ENCODE measurements at regions not wholly inside any gene's neighbourhood (a gene's known extent, or its start where the extent isn't known, plus 50 kb on each side); places are given as distances from the start of the nearest gene placed in this dataset.
"Not testable (repeated sequence)": the region's sequence is repeated elsewhere in the genome, so short reads cannot be mapped to it uniquely, and the experiment has no call there.

GRCh38 chr2:240383871-240384700 lies 51.4 kb upstream of the GPC1 start:
- no peak for DNase-seq

GRCh38 chr2:240384711-240385450 lies 50.6 kb upstream of the GPC1 start:
- no peak for DNase-seq

GRCh38 chr2:240385451-240386161 lies 49.9 kb upstream of the GPC1 start:
- DNase-seq = not testable (repeated sequence)

Measured in DMS79 (cell line).